ENCODE measurements at regions not wholly inside any gene's neighbourhood (a gene's known extent, or its start where the extent isn't known, plus 50 kb on each side); places are given as distances from the start of the nearest gene placed in this dataset.

DNA sequence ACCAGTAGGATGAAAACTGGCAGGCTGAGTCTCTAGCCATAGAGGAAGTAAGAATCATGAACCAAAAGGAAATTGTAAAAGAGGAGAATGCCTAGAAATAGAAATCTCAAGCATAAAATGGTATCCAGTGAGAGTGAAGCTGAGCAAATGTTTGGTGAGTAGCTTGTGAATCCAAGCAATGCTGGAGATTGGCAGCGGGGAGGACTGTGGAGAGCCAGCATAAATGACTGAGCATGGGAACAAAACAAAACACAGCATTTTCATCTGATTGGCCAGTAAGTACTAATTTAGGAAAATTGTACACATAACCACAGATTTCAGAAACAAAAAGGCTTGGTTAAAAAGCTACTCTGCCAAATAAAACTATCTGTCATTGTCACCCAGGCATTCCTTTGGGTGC is 390.0 kb downstream of the STK39 start:
- Histone ChIP-seq H4K20me1 (replicated peaks in 1 of 2; ENCODE audit: control insufficient read depth in 1 of 2, insufficient read depth in 2 of 2, low read length in 2 of 2) (no peaks in the 10 kb centered on the region), H3K9ac (replicated peaks in 1 of 4; ENCODE audit: extremely low read depth in 1 of 4, low read depth in 3 of 4, low read length in 3 of 4) (no peak overlapping the region), H4K5ac (ENCODE audit: insufficient read length, low read depth, low read length) (no peak overlapping the region), H2AFZ (ENCODE audit: low read length) (no peak overlapping the region), H3K9me3 (ENCODE audit: insufficient read depth in 2 of 2, low read depth in 1 of 2, low read length in 1 of 2) (peaks cover 3% of the 10 kb centered on the region in 2 experiments), H3K27me3 (replicated peaks in 1 of 4; ENCODE audit: control insufficient read depth in 3 of 4, extremely low read depth in 1 of 4, insufficient read depth in 3 of 4, low read length in 3 of 4) (no peaks in the 10 kb centered on the region), H2BK120ac (replicated peaks; ENCODE audit: low read depth, low read length) (no peak overlapping the region), H4K91ac (replicated peaks; ENCODE audit: insufficient read length, low read length) (no peak overlapping the region), H3K4me2 (ENCODE audit: insufficient read depth in 1 of 2, low read depth in 2 of 2, low read length in 2 of 2) (no peak overlapping the region), H3K4me3 (ENCODE audit: extremely low read depth in 1 of 4, insufficient read depth in 2 of 4, low read depth in 3 of 4, low read length in 4 of 4) (no peak overlapping the region), H3K14ac (ENCODE audit: insufficient read length) (no peak overlapping the region), H3K23me2 (ENCODE audit: low read depth, low read length) (no peaks in the 10 kb centered on the region), H3K18ac (ENCODE audit: extremely low read depth, low read length) (no peak overlapping the region), H3K4ac (replicated peaks; ENCODE audit: insufficient read length, low read depth, low read length) (no peak overlapping the region), H3K23ac (ENCODE audit: insufficient read length) (no peak overlapping the region), H2AK5ac (ENCODE audit: low read depth, low read length) (no peak overlapping the region), H2BK12ac (ENCODE audit: low read depth, low read length) (no peak overlapping the region), H3K4me1 (replicated peaks in 1 of 4; ENCODE audit: control insufficient read depth in 3 of 4, insufficient read depth in 4 of 4, low read length in 3 of 4) (peaks cover 0 to 18% (median 3%) of the 10 kb centered on the region in 4 experiments; a peak in 5 of 7 replicates), H3K79me2 (ENCODE audit: control insufficient read depth in 1 of 2, insufficient read depth in 2 of 2, low read length in 2 of 2) (no peaks in the 10 kb centered on the region), H2BK20ac (ENCODE audit: low read length) (no peak overlapping the region), H4K8ac (ENCODE audit: extremely low read depth, insufficient read depth, low read length) (no peak overlapping the region), H2BK15ac (ENCODE audit: low read length) (no peak overlapping the region), H3K36me3 (ENCODE audit: control insufficient read depth in 2 of 4, insufficient read depth in 4 of 4, low read length in 3 of 4) (peaks cover 0 to 1% (median under 1%) of the 10 kb centered on the region in 4 experiments; a peak in 2 of 8 replicates), H3K27ac (ENCODE audit: low read depth, low read length) (no peak overlapping the region), H3K56ac (replicated peaks; ENCODE audit: insufficient read length, low read depth, low read length) (no peak overlapping the region), H3K79me1 (ENCODE audit: low read depth, low read length) (no peaks in the 10 kb centered on the region), H2BK5ac (ENCODE audit: low read depth, low read length) (no peak overlapping the region; the same call in 1 of the 2 replicates)
- ChIA-PET POLR2A (ENCODE audit: partially characterized antibody) (no interaction called here), CTCF (ENCODE audit: partially characterized antibody) (interaction anchor here (0.9 to 2.2 kb wide), 3 partner anchors 12 to 262 kb away, joined by 3 to 11 read pairs (median 7); no protein-coding TSS in a partner anchor)
- DNase-seq (ENCODE audit: low read depth in 1 of 2, low spot score in 2 of 2) (no peak), FAIRE-seq (no peak)
- 76% methylated on average over 1 of the region's 1 CpG; no CpG with 5 or more reads in 1 of the 2 experiments for WGBS, 2 experiments (ENCODE audit: extremely low coverage in 1 of 2, insufficient coverage in 1 of 2, insufficient read length in 1 of 2, insufficient replicate concordance in 2 of 2, low coverage in 1 of 2, low lambda C conversion rate in 2 of 2, missing lambda C conversion rate in 1 of 2)
- TF ChIP-seq TAF1 (IDR thresholded peaks at IDR 0.05; ENCODE audit: low read depth, low read length), result no peak
- TF ChIP-seq JUN (IDR thresholded peaks at IDR 0.05; ENCODE audit: low read depth, low read length), result no peak
- TF ChIP-seq YY1 (IDR thresholded peaks at IDR 0.05; ENCODE audit: low read depth, low read length), result no peak
- TF ChIP-seq SP2 (IDR thresholded peaks at IDR 0.05; ENCODE audit: low read length), result no peak
- no peak for TF ChIP-seq TBP (IDR thresholded peaks at IDR 0.05; ENCODE audit: low read depth, low read length)
- no peak for TF ChIP-seq RBBP5 (IDR thresholded peaks at IDR 0.05; ENCODE audit: borderline replicate concordance, low read depth, low read length)
- no peak for TF ChIP-seq BACH1 (IDR thresholded peaks at IDR 0.05; ENCODE audit: low read length)
- TF ChIP-seq RFX5 (IDR thresholded peaks at IDR 0.05; ENCODE audit: borderline replicate concordance, low read depth, low read length), result no peak
- TF ChIP-seq CBX8 (IDR thresholded peaks at IDR 0.05; ENCODE audit: borderline replicate concordance, low read depth, low read length), result no peak
- no peak for TF ChIP-seq GABPA (IDR thresholded peaks at IDR 0.05; ENCODE audit: borderline replicate concordance, insufficient read depth, low read length)
- no peak for TF ChIP-seq BCL11A (IDR thresholded peaks at IDR 0.05; ENCODE audit: low read depth in 2 of 2, low read length in 2 of 2)
- no peak for TF ChIP-seq POLR2A (IDR thresholded peaks at IDR 0.05; ENCODE audit: control extremely low read depth in 1 of 2, low read depth in 2 of 2, low read length in 2 of 2)
- no peak for TF ChIP-seq JUND (IDR thresholded peaks at IDR 0.05; ENCODE audit: low read length)
- TF ChIP-seq, protein P1, sequence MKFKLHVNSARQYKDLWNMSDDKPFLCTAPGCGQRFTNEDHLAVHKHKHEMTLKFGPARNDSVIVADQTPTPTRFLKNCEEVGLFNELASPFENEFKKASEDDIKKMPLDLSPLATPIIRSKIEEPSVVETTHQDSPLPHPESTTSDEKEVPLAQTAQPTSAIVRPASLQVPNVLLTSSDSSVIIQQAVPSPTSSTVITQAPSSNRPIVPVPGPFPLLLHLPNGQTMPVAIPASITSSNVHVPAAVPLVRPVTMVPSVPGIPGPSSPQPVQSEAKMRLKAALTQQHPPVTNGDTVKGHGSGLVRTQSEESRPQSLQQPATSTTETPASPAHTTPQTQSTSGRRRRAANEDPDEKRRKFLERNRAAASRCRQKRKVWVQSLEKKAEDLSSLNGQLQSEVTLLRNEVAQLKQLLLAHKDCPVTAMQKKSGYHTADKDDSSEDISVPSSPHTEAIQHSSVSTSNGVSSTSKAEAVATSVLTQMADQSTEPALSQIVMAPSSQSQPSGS (IDR thresholded peaks at IDR 0.05; ENCODE audit: low read length), result no peak
- no peak for TF ChIP-seq NRF1 (IDR thresholded peaks at IDR 0.05; ENCODE audit: low read depth, low read length)
